Ectodermal cell (in vitro differentiated cells): ENCODE measurements at regions not wholly inside any gene's neighbourhood (a gene's known extent, or its start where the extent isn't known, plus 50 kb on each side); places are given as distances from the start of the nearest gene placed in this dataset.

Experiments used
- H3K27ac ChIP-seq: 2 replicates; pipeline ENCODE4 v1.7.0; 2013; ENCODE audit warnings: mild to moderate bottlenecking, low read depth, low read length; ENCODE audit not compliant: insufficient read depth, poor library complexity, severe bottlenecking
- H3K27me3 ChIP-seq: 2 replicates; pipeline ENCODE4 v1.7.0; 2013; ENCODE audit warnings: mild to moderate bottlenecking, low read length; ENCODE audit not compliant: insufficient read depth, control insufficient read depth, poor library complexity, severe bottlenecking
- H3K36me3 ChIP-seq: one replicate; pipeline ENCODE4 v1.7.0; 2013; ENCODE audit warnings: low read length; ENCODE audit not compliant: control insufficient read depth, insufficient read depth
- H3K4me1 ChIP-seq: one replicate; pipeline ENCODE4 v1.7.0; 2013; ENCODE audit warnings: low read length; ENCODE audit not compliant: control insufficient read depth, insufficient read depth
- H3K4me3 ChIP-seq: 2 replicates; pipeline ENCODE4 v1.7.0; 2013; ENCODE audit warnings: low read depth, low read length, control low read depth; ENCODE audit not compliant: insufficient read depth
- H3K9me3 ChIP-seq: 2 replicates; pipeline ENCODE4 v1.7.0; 2013; ENCODE audit warnings: mild to moderate bottlenecking, low read length, moderate library complexity; ENCODE audit not compliant: control insufficient read depth
- WGBS, 2 experiments: methylation state at CpG; one replicate each; pipeline ENCODE4 v1.1.7; 2013; ENCODE audit warnings: missing lambda C conversion rate in 2 of 2; 5-methylcytosine and 5-hydroxymethylcytosine counted together

DNA sequence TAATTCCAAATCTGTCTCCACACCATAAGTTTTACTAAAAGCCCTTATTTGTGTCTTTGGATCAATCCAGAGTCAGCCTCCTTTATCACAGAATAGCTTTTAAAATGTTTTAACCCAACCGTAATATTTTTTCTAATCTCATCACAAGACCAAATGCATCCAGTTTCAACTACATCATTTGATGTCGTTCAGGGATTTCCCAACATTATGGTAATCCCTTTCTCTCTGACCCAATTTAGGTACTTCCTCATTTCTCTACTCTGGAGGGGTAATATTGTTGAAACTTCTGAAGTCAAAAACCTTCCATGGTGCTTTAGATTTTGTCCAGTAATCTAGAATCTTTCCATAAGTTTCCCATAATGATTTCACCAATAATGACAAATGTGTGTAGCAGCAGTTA lies 596.8 kb downstream of the SOX5 start:
- H3K36me3 ChIP-seq = no peaks in the 10 kb centered on the region
- H3K9me3 ChIP-seq = no peaks in the 10 kb centered on the region
- no peak overlapping the region for H3K4me3 ChIP-seq
- H3K27me3 ChIP-seq = no peaks in the 10 kb centered on the region
- WGBS, 2 experiments = 87 to 95% methylated on average over 2 of the region's 2 CpGs
- no peaks in the 10 kb centered on the region for H3K4me1 ChIP-seq
- H3K27ac ChIP-seq = no peak overlapping the region

DNA sequence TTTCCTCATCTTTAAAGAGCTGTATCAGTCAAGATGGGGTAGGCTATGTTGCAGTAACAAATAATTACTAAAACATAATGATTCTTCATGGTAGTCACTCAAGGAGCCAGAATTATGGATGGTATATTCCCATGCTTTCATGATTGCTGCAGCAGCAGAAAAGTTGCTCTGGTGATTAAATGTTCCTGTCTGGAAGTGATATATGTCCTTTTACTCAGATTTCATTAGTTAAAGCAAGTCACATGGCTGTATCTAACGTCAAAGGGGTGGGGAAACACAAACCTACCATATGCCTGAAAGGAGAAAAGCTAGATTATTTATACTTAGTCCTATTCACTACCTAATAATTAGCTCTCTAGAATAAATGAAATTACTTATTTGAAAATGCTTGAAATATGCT lies 594.7 kb downstream of the SOX5 start:
- Histone ChIP-seq H3K27ac (no peak overlapping the region), H3K36me3 (no peaks in the 10 kb centered on the region), H3K27me3 (no peaks in the 10 kb centered on the region), H3K4me1 (no peaks in the 10 kb centered on the region), H3K4me3 (no peak overlapping the region), H3K9me3 (no peaks in the 10 kb centered on the region)
- no CpG with 5 or more reads among the region's 1 CpG for WGBS, 2 experiments

DNA sequence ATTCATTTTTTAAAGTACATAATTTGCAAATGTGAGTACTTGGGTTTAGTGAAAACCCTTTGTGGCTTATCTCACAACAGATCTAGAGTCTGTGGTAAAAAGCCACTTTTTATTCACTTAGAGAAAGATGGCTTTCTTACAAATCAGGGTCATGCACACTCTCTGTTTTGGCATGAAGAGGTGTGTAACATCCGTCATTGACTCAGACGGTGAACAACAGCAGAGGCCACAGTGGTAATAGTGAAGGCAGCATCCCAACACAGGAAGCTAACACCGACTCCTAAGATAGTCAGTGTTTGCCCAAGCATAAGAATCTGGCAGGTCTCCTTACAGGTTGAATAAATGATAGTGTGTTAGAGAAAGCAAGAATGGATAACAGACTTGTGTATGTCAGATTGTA lies 593.0 kb downstream of the SOX5 start:
- Histone ChIP-seq H3K27me3 (no peaks in the 10 kb centered on the region), H3K36me3 (no peaks in the 10 kb centered on the region), H3K4me3 (no peak overlapping the region), H3K27ac (no peak overlapping the region), H3K4me1 (no peaks in the 10 kb centered on the region), H3K9me3 (no peaks in the 10 kb centered on the region)
- WGBS, 2 experiments = 95 to 97% methylated on average over 3 of the region's 3 CpGs

DNA sequence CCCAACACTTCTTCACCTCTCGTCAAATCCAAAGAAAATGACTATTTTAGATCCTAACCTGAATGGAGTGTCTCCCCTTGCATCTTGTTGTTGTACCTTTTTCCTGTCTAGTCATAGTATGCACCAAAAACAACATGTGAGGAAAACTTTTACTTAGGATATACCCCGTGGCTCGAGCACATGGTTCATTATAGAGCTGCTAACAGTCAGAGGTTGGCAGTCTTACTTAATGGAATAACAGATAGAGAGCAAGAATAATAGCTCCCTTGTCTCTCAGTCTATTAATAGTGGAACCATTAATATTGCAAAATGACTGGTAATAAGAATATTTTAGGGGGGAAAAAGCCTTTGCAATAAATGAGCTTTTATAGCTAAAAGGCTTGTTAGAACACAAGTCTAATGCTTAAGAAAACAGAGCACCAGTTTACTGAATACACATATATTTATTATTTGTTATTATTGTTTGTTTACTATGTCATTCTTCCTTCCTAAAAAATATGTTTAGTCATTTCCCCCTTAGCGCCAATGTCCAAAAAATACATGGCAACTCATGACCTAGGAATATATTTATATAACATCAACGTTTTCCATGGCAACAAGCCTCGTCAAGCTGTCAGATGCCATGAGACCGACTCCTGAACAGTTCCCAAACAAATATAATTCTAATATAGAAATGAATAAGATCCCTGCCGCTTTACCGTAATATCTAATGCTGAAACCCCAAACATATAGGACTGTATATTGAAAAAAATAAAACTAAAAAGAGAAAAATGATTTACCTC lies 592.4 kb downstream of the SOX5 start:
- no peaks in the 10 kb centered on the region for H3K36me3 ChIP-seq
- no peaks in the 10 kb centered on the region for H3K4me1 ChIP-seq
- H3K4me3 ChIP-seq = no peak overlapping the region
- H3K9me3 ChIP-seq = no peaks in the 10 kb centered on the region
- no peaks in the 10 kb centered on the region for H3K27me3 ChIP-seq
- WGBS, 2 experiments = 88 to 94% methylated on average over 4 to 7 of the region's 9 CpGs
- H3K27ac ChIP-seq = no peak overlapping the region

DNA sequence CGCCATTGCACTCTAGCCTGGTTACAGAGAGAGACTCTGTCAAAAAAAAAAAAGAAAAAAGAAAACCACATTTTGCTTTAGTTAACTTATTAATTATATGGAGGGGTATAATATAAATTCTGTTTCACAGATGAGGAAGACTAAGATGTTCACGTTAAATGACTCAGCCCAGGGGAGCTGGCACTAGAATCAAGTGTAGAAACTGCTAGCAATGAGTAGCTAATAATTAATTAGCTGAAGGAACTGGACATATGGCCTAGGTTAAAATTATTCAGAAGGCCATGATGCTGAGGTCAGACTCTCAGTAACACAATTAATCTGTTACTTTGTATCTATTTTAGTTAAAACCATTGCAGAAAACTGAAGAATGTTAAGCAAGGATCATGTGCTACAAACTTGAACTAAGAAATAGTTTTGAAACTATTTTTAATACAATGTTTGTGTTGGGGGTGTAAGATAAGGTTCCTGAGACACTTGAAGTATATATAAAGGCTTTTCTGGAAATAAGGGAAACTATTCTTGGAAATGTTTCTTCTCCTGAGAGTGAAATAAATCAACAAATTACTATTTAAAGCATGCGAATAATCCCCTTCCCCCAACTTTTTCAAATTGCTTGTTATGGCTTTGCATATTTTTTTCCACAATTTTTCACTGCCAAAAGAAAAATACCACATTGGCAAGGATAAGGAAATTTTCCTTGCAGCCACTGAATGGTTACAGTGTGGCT lies 589.3 kb downstream of the SOX5 start:
- no peaks in the 10 kb centered on the region for H3K36me3 ChIP-seq
- 89 to 94% methylated on average over 3 of the region's 3 CpGs for WGBS, 2 experiments

DNA sequence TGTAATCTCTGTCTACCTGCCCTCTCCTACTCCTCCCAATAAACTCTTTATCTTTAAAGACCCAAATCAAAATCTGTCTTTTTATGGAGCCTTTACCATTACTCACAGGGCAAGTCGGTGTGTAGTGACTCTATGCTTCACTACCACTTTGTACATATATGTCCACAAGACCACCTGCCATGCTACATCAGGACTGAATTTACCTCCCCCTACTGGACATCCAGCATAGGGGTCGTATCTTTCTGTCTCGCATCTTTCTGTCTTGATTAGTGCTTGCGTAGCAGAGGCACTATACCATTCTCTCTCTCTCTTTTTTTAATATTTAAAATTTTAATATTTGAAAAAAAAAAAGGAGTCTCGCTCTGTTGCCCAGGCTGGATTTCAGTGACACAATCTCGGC lies 587.5 kb downstream of the SOX5 start:
- Histone ChIP-seq H3K36me3 (no peaks in the 10 kb centered on the region), H3K9me3 (no peaks in the 10 kb centered on the region), H3K4me1 (no peaks in the 10 kb centered on the region), H3K27me3 (no peaks in the 10 kb centered on the region), H3K27ac (no peak overlapping the region), H3K4me3 (no peak overlapping the region)
- 63 to 64% methylated on average over 5 of the region's 6 CpGs for WGBS, 2 experiments

More for the DNA sequence above, 589.3 kb downstream of the SOX5 start:
- no peaks in the 10 kb centered on the region for H3K4me1 ChIP-seq
- no peak overlapping the region for H3K27ac ChIP-seq
- no peak overlapping the region for H3K4me3 ChIP-seq
- H3K27me3 ChIP-seq = no peaks in the 10 kb centered on the region
- no peaks in the 10 kb centered on the region for H3K9me3 ChIP-seq

DNA sequence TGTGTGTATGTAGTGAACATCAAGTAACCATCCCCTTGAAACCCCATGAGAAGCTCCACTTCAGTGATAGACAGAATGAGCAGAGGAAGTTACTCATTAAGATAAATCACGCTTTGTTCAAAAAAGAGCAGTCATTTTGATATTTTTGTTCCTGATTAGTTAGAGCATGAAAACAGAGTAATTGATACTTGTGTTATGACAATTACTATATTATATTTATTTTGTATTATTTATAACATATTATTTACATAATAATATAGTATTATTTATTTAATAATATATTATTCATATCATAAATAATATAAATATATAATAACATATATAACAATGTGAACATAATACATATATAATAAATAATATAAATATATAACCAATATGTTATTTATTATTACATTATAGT lies 580.9 kb downstream of the SOX5 start:
- Histone ChIP-seq H3K4me3 (no peak overlapping the region), H3K27me3 (no peaks in the 10 kb centered on the region), H3K27ac (no peak overlapping the region), H3K36me3 (no peaks in the 10 kb centered on the region), H3K4me1 (no peaks in the 10 kb centered on the region), H3K9me3 (no peaks in the 10 kb centered on the region)
- 92 to 100% methylated on average over 1 of the region's 1 CpG for WGBS, 2 experiments

DNA sequence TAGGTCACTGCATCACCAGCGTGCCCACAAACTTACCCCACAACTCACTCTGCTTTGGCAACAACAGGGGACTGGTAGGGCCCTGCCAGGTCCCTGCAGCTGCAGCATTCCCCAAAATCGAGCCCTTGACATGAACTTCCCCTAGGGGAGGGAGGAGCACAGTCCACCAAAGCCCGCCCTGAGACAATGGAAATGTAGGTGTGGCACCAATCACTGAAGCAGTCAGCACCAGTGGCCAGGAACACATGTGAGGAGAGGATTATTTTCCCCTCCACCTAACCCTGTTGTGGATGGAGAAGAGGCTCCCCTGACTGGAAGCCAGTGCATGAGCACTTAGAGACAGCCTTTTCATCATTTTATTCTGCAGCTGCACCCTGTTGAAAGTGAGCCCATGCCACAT lies 573.8 kb downstream of the SOX5 start:
- no peaks in the 10 kb centered on the region for H3K27me3 ChIP-seq
- 90% methylated on average over 3 of the region's 3 CpGs for WGBS, 2 experiments

DNA sequence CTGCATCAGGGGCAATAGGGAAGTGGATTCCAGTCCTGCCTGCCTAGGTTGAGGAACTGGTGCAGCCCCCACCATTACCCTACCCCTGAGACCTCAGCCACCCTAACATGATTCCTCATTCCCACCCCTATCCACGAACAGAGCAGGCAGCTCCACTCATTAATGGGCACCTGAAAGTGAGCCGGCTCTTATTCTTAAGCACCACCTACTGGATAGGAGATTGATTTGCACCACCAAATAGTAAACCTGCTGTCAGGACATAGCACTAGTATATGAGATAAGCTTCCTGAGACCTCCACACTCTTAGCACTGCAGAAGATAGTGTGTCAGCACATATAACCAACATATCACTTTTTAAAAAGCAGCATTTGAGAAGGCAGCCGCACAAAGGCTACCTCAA lies 573.2 kb downstream of the SOX5 start:
- no peak overlapping the region for H3K4me3 ChIP-seq
- no peaks in the 10 kb centered on the region for H3K27me3 ChIP-seq
- WGBS, 2 experiments = 58 to 65% methylated on average over 3 of the region's 3 CpGs
- H3K4me1 ChIP-seq = no peaks in the 10 kb centered on the region
- no peak overlapping the region for H3K27ac ChIP-seq
- H3K9me3 ChIP-seq = no peaks in the 10 kb centered on the region
- no peaks in the 10 kb centered on the region for H3K36me3 ChIP-seq

More for the DNA sequence above, 573.8 kb downstream of the SOX5 start:
- Histone ChIP-seq H3K9me3 (no peaks in the 10 kb centered on the region), H3K4me3 (no peak overlapping the region), H3K27ac (no peak overlapping the region), H3K36me3 (no peaks in the 10 kb centered on the region), H3K4me1 (no peaks in the 10 kb centered on the region)

DNA sequence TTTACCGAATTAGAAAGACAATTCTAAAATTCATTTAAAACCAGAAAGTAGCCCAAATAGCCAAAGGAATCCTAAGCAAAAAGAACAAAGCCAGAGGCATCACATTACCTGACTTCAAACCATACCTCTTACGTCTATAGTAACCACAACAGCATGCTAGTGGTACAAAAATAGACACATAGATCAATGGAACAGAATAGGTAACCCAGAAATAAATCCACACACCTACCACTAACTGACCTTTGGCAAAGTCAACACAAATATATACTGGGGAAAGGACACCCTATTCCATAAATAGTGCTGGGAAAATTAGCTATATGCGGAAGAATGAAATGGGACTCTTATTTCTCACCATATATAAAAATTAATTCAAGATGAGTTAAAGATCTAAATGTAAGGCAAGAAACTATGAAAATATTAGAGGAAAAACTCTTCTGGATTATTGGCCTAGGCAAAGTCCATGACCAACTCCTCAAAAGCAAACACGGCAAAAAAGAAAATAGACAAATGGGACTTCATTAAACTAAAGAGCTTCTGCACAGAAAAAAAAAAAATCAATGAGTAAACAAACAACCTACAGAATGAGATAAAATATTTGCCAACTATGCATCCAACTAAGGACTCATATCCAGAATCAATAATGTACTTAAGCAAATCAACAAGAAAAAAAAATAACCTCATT lies 568.9 kb downstream of the SOX5 start:
- WGBS, 2 experiments = 91 to 92% methylated on average over 3 of the region's 4 CpGs
- no peaks in the 10 kb centered on the region for H3K36me3 ChIP-seq
- H3K27me3 ChIP-seq = no peaks in the 10 kb centered on the region
- no peak overlapping the region for H3K4me3 ChIP-seq
- no peaks in the 10 kb centered on the region for H3K9me3 ChIP-seq
- H3K4me1 ChIP-seq = no peaks in the 10 kb centered on the region
- no peak overlapping the region for H3K27ac ChIP-seq
